A549 (cell line): ENCODE measurements at regions not wholly inside any gene's neighbourhood (a gene's known extent, or its start where the extent isn't known, plus 50 kb on each side); places are given as distances from the start of the nearest gene placed in this dataset.

Experiments used
- ESRRA ChIP-seq: fragments of 150-350 bp; IDR thresholded peaks from 2 replicates; pipeline ENCODE4 v1.6.1; 2014; ENCODE audit warnings: mild to moderate bottlenecking, low read length, borderline replicate concordance
- FOXS1 ChIP-seq: fragments of 250-450 bp; sonication (Bioruptor Pico); IDR thresholded peaks from 2 replicates; pipeline ENCODE4 v1.5.0; 2020; ENCODE audit warnings: mild to moderate bottlenecking, moderate library complexity
- POLR2A ChIP-seq: IDR thresholded peaks from 2 replicates; pipeline ENCODE4 v1.6.1; 2012; ENCODE audit warnings: mild to moderate bottlenecking, low read length
- RAD21 ChIP-seq, 2 experiments: fragments of >200 bp in 1 of 2; sonication (Bioruptor Twin) in 1 of 2; formaldehyde crosslinking in 1 of 2; IDR thresholded peaks in 1 of 2; conservative IDR thresholded peaks in 1 of 2; 2 replicates in 1 of 2; 3 replicates in 1 of 2; pipeline ENCODE4 v1.6.1; 2012 to 2018; ENCODE audit warnings: inconsistent platforms in 1 of 2
- ZFP36 ChIP-seq: fragments of 450-650 bp; IDR thresholded peaks from 2 replicates; pipeline ENCODE4 v1.6.1; 2014; ENCODE audit warnings: borderline replicate concordance; ENCODE audit not compliant: partially characterized antibody
- TF ChIP-seq, protein P1 (sequence below): fragments of >200 bp; sonication (Bioruptor Twin); formaldehyde crosslinking; IDR thresholded peaks from 3 replicates; pipeline ENCODE4 v1.5.1; 2016
- TF ChIP-seq, protein P2 (sequence below): fragments of 250-450 bp; sonication (Bioruptor Pico); IDR thresholded peaks from 2 replicates; pipeline ENCODE4 v1.5.0; 2021; ENCODE audit warnings: mild to moderate bottlenecking, moderate library complexity, borderline replicate concordance

DNA sequence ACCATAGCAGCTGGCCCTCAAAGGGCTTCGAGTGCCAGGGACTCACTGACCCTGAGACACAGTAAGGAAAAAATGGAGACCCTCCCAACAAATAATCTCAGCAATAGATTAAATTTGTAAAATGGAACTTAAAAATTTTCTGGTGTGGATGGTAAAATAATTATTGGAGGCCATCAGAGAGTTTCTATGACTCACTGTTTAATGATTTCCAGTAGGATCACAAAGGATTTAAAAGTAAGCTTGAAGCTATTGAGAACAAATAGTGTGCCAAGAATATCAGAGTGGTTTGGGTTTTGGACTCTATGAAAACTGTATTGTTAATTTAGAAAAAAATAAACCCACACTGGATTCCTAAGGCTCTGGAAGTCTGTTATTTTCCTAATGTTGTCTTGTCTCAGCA, 115.2 kb upstream of the AKIRIN2 start:
- TF ChIP-seq, protein P1, sequence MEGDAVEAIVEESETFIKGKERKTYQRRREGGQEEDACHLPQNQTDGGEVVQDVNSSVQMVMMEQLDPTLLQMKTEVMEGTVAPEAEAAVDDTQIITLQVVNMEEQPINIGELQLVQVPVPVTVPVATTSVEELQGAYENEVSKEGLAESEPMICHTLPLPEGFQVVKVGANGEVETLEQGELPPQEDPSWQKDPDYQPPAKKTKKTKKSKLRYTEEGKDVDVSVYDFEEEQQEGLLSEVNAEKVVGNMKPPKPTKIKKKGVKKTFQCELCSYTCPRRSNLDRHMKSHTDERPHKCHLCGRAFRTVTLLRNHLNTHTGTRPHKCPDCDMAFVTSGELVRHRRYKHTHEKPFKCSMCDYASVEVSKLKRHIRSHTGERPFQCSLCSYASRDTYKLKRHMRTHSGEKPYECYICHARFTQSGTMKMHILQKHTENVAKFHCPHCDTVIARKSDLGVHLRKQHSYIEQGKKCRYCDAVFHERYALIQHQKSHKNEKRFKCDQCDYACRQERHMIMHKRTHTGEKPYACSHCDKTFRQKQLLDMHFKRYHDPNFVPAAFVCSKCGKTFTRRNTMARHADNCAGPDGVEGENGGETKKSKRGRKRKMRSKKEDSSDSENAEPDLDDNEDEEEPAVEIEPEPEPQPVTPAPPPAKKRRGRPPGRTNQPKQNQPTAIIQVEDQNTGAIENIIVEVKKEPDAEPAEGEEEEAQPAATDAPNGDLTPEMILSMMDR: no peak
- TF ChIP-seq ESRRA: no peak
- no peak for TF ChIP-seq ZFP36
- no peak for TF ChIP-seq RAD21 (conservative IDR thresholded peaks at IDR 0.05 in 1 of 2, IDR thresholded peaks at IDR 0.05 in 1 of 2)
- TF ChIP-seq, protein P2, sequence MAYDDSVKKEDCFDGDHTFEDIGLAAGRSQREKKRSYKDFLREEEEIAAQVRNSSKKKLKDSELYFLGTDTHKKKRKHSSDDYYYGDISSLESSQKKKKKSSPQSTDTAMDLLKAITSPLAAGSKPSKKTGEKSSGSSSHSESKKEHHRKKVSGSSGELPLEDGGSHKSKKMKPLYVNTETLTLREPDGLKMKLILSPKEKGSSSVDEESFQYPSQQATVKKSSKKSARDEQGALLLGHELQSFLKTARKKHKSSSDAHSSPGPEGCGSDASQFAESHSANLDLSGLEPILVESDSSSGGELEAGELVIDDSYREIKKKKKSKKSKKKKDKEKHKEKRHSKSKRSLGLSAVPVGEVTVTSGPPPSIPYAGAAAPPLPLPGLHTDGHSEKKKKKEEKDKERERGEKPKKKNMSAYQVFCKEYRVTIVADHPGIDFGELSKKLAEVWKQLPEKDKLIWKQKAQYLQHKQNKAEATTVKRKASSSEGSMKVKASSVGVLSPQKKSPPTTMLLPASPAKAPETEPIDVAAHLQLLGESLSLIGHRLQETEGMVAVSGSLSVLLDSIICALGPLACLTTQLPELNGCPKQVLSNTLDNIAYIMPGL (CRISPR knock-in tag): no peak
- TF ChIP-seq FOXS1 (CRISPR knock-in tag): no peak
- TF ChIP-seq POLR2A: no peak
